Calu3 (cell line): ENCODE measurements at regions not wholly inside any gene's neighbourhood (a gene's known extent, or its start where the extent isn't known, plus 50 kb on each side); places are given as distances from the start of the nearest gene placed in this dataset.

Experiments
- BruUV-seq: library from RNA; stranded (reverse); fragments of 400-500 nt; replicated peaks from 2 replicates; lab custom pipeline; 2021; lab: Mats Ljungman, UMichigan
- CTCF ChIA-PET: fragments of 300-600 bp; sonication (Branson Sonifier 250); formaldehyde crosslinking; loops from one replicate; lab custom pipeline; 2022; ENCODE audit warnings: antibody characterized with exemption; lab: Charles Lee
- DNase-seq: peaks from one replicate; pipeline ENCODE4 v3.0.0; 2022
- H3K27ac Mint-ChIP-seq: one replicate; pipeline ENCODE4 v1.8.0; 2022; ENCODE audit warnings: mixed read lengths; ENCODE audit not compliant: unreplicated experiment
- H3K27me3 Mint-ChIP-seq: one replicate; pipeline ENCODE4 v1.8.0; 2022; ENCODE audit warnings: mixed read lengths; ENCODE audit not compliant: unreplicated experiment
- H3K36me3 Mint-ChIP-seq: one replicate; pipeline ENCODE4 v1.8.0; 2022; ENCODE audit warnings: mild to moderate bottlenecking, moderate library complexity, mixed read lengths; ENCODE audit not compliant: insufficient read depth, unreplicated experiment
- H3K4me1 Mint-ChIP-seq: one replicate; pipeline ENCODE4 v1.8.0; 2022; ENCODE audit warnings: mild to moderate bottlenecking, low read depth, mixed read lengths; ENCODE audit not compliant: unreplicated experiment
- H3K4me3 Mint-ChIP-seq: one replicate; pipeline ENCODE4 v1.8.0; 2022; ENCODE audit warnings: mild to moderate bottlenecking, low read depth, moderate library complexity, mixed read lengths; ENCODE audit not compliant: unreplicated experiment
- H3K9me3 Mint-ChIP-seq: one replicate; pipeline ENCODE4 v1.8.0; 2022; ENCODE audit warnings: low read depth, mixed read lengths; ENCODE audit not compliant: unreplicated experiment
- intact Hi-C: fragments of 100-400 bp; cut with micrococcal nuclease; formaldehyde crosslinking; loops from one replicate; pipeline ENCODE4 v1.10.0; 2022; ENCODE audit not compliant: unreplicated experiment
- TF ChIP-seq, protein P1 (sequence below): fragments of 200-600 bp; IDR thresholded peaks from one replicate; pipeline ENCODE4 v1.8.0; 2022; ENCODE audit warnings: antibody characterized with exemption; ENCODE audit not compliant: unreplicated experiment

DNA sequence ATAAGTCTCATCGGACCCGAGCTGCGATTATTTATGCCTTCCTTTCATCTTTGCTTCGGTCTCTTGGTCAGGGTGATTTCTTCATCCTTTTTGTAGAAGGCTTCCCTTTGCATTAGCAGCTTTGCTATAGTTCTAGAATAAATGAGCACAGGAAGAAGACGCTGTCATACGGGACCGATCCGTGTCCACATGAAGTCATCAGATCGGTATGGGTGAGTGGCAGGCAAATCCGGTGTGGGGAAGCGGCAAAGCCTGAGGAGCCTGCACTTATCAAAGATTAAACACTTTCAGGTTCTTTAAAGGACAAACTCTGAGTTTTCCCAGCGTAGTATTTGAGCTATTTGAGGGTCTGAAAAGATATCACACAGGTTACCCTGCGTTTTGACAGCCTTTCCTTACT, 119.3 kb downstream of the IRS2 start:
- Mint-ChIP-seq H3K4me1 (peaks cover 9% of the 10 kb centered on the region), H3K27ac (no peak overlapping the region), H3K9me3 (no peaks in the 10 kb centered on the region), H3K36me3 (no peaks in the 10 kb centered on the region), H3K4me3 (no peak overlapping the region), H3K27me3 (no peaks in the 10 kb centered on the region)
- no TSS peak for BruUV-seq
- intact Hi-C loops: no loop called here
- TF ChIP-seq, protein P1, sequence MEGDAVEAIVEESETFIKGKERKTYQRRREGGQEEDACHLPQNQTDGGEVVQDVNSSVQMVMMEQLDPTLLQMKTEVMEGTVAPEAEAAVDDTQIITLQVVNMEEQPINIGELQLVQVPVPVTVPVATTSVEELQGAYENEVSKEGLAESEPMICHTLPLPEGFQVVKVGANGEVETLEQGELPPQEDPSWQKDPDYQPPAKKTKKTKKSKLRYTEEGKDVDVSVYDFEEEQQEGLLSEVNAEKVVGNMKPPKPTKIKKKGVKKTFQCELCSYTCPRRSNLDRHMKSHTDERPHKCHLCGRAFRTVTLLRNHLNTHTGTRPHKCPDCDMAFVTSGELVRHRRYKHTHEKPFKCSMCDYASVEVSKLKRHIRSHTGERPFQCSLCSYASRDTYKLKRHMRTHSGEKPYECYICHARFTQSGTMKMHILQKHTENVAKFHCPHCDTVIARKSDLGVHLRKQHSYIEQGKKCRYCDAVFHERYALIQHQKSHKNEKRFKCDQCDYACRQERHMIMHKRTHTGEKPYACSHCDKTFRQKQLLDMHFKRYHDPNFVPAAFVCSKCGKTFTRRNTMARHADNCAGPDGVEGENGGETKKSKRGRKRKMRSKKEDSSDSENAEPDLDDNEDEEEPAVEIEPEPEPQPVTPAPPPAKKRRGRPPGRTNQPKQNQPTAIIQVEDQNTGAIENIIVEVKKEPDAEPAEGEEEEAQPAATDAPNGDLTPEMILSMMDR: no peak
- no peak for DNase-seq
- CTCF ChIA-PET: no interaction called here

DNA sequence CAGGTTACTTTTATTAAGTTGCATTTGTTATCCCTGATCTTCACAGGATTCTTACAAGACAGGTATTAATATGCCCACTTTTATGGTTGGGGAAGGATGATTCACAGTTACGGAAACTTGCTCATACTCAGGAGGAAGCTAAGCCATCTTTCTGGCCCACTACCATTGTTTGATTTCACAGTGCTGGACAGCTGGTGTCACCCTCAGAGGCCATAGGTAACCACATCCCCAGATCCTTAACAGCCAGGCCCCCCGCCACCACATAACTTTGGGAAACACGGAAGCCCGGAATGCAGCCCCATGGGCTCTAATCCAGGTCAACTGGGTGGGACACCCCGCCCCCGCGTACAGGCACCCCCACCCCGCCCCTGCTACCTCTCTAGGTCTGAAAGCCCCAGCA, 119.7 kb downstream of the IRS2 start:
- Mint-ChIP-seq H3K27me3 (no peaks in the 10 kb centered on the region), H3K4me3 (no peak overlapping the region), H3K9me3 (no peaks in the 10 kb centered on the region), H3K4me1 (peaks cover 9% of the 10 kb centered on the region), H3K27ac (no peak overlapping the region), H3K36me3 (no peaks in the 10 kb centered on the region)
- CTCF ChIA-PET: no interaction called here
- no TSS peak for BruUV-seq
- no peak for DNase-seq
- intact Hi-C loops: no loop called here
- TF ChIP-seq, protein P1: no peak

DNA sequence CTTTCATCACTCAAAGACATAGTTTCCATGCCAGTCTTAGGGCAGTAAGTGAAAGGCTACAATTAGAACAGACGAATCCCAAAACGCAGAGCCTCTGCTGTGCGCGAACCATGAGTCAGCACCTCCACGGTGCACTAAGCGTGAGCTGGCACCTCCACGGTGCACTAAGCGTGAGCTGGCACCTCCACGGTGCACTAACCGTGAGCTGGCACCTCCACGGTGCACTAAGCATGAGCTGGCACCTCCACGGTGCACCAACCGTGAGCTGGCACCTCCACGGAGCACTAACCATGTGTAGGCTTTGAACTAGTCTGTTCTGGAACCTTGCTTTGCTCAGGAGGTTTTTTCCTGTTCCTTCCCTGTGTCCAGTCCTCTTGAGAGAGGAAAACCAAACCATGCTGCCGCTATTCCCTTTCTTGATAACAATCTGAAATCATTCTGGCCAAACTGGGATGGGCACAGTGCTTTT, 120.6 kb downstream of the IRS2 start:
- Mint-ChIP-seq H3K27ac (no peak overlapping the region), H3K36me3 (no peaks in the 10 kb centered on the region), H3K4me1 (peaks cover 9% of the 10 kb centered on the region), H3K27me3 (no peaks in the 10 kb centered on the region), H3K9me3 (no peaks in the 10 kb centered on the region), H3K4me3 (no peak overlapping the region)
- no TSS peak for BruUV-seq
- no peak for DNase-seq
- intact Hi-C loops: no loop called here
- CTCF ChIA-PET: interaction anchor here (0.6 kb wide), 1 partner anchor 368 kb away, joined by 3 read pairs; no protein-coding TSS in a partner anchor
- TF ChIP-seq, protein P1: no peak

DNA sequence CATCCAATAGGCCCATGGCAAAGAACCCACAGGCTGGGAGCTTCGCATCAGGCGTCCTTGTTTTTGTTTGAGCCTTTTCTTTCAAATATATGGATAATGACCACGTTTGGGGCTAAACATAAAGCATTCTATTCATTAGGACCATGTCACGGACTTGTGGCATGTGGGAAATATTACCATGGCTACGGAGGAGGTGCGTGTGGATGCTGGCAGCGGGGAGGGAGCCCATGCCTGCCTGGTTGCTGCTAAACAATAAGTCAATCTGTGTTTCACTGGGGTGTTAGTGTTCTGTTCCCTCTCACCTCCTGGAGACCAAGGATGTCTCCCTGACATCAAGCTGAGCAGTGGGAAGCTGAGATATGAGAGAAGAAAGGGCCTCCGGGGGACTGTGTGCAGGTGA, 121.1 kb downstream of the IRS2 start:
- CTCF ChIA-PET: no interaction called here

More for the DNA sequence above, 121.1 kb downstream of the IRS2 start:
- DNase-seq: no peak
- Mint-ChIP-seq H3K27me3 (no peaks in the 10 kb centered on the region), H3K4me1 (peaks cover 9% of the 10 kb centered on the region), H3K4me3 (no peak overlapping the region), H3K9me3 (no peaks in the 10 kb centered on the region), H3K27ac (no peak overlapping the region), H3K36me3 (no peaks in the 10 kb centered on the region)
- BruUV-seq: no TSS peak
- intact Hi-C loops: no loop called here
- TF ChIP-seq, protein P1: no peak
